Endothelial cell (in vitro differentiated cells): ENCODE measurements at regions not wholly inside any gene's neighbourhood (a gene's known extent, or its start where the extent isn't known, plus 50 kb on each side); places are given as distances from the start of the nearest gene placed in this dataset.

ENCODE experiments used
- DNase-seq: peaks from one replicate; pipeline ENCODE4 v3.0.0; 2021; ENCODE audit warnings: low spot score
- H3K27ac Mint-ChIP-seq: one replicate; pipeline ENCODE4 v1.8.0; 2021; ENCODE audit warnings: mixed read lengths, inconsistent platforms; ENCODE audit not compliant: unreplicated experiment
- H3K27me3 Mint-ChIP-seq: one replicate; pipeline ENCODE4 v1.8.0; 2021; ENCODE audit warnings: mild to moderate bottlenecking, moderate library complexity, mixed read lengths, inconsistent platforms; ENCODE audit not compliant: unreplicated experiment
- H3K36me3 Mint-ChIP-seq: one replicate; pipeline ENCODE4 v1.8.0; 2021; ENCODE audit warnings: mild to moderate bottlenecking, low read depth, mixed read lengths, inconsistent platforms; ENCODE audit not compliant: unreplicated experiment
- H3K4me1 Mint-ChIP-seq: one replicate; pipeline ENCODE4 v1.8.0; 2021; ENCODE audit warnings: mild to moderate bottlenecking, mixed read lengths, inconsistent platforms; ENCODE audit not compliant: unreplicated experiment
- H3K4me3 Mint-ChIP-seq: one replicate; pipeline ENCODE4 v1.8.0; 2021; ENCODE audit warnings: mild to moderate bottlenecking, mixed read lengths, inconsistent platforms; ENCODE audit not compliant: unreplicated experiment
- H3K9me3 Mint-ChIP-seq: one replicate; pipeline ENCODE4 v1.8.0; 2021; ENCODE audit warnings: mixed read lengths, inconsistent platforms; ENCODE audit not compliant: unreplicated experiment
- TF ChIP-seq, protein P1 (sequence below): fragments of 200-600 bp; sonication (generic); IDR thresholded peaks from one replicate; pipeline ENCODE4 v1.5.0; 2021; ENCODE audit warnings: antibody characterized with exemption; ENCODE audit not compliant: unreplicated experiment

GRCh38 chr1:199123615-199124014 lies 484.8 kb downstream of the PTPRC start:
- H3K27me3 Mint-ChIP-seq: no peaks in the 10 kb centered on the region
- TF ChIP-seq, protein P1, sequence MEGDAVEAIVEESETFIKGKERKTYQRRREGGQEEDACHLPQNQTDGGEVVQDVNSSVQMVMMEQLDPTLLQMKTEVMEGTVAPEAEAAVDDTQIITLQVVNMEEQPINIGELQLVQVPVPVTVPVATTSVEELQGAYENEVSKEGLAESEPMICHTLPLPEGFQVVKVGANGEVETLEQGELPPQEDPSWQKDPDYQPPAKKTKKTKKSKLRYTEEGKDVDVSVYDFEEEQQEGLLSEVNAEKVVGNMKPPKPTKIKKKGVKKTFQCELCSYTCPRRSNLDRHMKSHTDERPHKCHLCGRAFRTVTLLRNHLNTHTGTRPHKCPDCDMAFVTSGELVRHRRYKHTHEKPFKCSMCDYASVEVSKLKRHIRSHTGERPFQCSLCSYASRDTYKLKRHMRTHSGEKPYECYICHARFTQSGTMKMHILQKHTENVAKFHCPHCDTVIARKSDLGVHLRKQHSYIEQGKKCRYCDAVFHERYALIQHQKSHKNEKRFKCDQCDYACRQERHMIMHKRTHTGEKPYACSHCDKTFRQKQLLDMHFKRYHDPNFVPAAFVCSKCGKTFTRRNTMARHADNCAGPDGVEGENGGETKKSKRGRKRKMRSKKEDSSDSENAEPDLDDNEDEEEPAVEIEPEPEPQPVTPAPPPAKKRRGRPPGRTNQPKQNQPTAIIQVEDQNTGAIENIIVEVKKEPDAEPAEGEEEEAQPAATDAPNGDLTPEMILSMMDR: no peak
- H3K9me3 Mint-ChIP-seq: no peaks in the 10 kb centered on the region
- H3K36me3 Mint-ChIP-seq: no peaks in the 10 kb centered on the region
- no peak overlapping the region for H3K4me3 Mint-ChIP-seq
- DNase-seq: no peak
- no peak overlapping the region for H3K27ac Mint-ChIP-seq
- no peaks in the 10 kb centered on the region for H3K4me1 Mint-ChIP-seq

GRCh38 chr1:199124351-199124750 lies 485.5 kb downstream of the PTPRC start:
- TF ChIP-seq, protein P1: no peak
- H3K4me1 Mint-ChIP-seq: no peaks in the 10 kb centered on the region
- no peak for DNase-seq
- no peaks in the 10 kb centered on the region for H3K36me3 Mint-ChIP-seq
- H3K27ac Mint-ChIP-seq: no peak overlapping the region
- H3K4me3 Mint-ChIP-seq: no peak overlapping the region
- H3K9me3 Mint-ChIP-seq: no peaks in the 10 kb centered on the region
- no peaks in the 10 kb centered on the region for H3K27me3 Mint-ChIP-seq

GRCh38 chr1:199129247-199129646 lies 490.4 kb downstream of the PTPRC start:
- H3K4me3 Mint-ChIP-seq: no peak overlapping the region
- H3K36me3 Mint-ChIP-seq: no peaks in the 10 kb centered on the region
- DNase-seq: no peak
- TF ChIP-seq, protein P1: no peak
- H3K4me1 Mint-ChIP-seq: no peaks in the 10 kb centered on the region
- no peaks in the 10 kb centered on the region for H3K27me3 Mint-ChIP-seq
- H3K9me3 Mint-ChIP-seq: no peaks in the 10 kb centered on the region
- no peak overlapping the region for H3K27ac Mint-ChIP-seq

DNA sequence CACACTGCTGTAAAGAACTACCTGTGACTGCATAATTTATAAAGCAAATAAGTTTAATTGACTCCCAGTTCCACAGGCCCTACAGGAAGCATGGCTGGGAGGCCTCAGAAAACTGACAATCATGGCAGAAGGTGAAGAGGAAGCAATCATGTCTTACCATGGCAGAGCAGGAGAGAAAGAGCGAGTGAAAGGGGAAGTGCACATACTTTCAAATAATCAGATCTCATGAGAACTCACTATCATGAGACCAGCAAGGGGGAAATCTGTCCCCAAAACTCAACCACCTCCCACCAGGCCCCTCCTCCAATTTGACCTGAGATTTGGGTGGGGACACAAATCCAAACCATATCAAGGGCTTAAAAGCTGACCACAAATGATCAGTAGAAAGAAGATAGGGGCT lies 493.2 kb downstream of the PTPRC start:
- Mint-ChIP-seq H3K4me3 (no peak overlapping the region), H3K36me3 (no peaks in the 10 kb centered on the region), H3K27me3 (no peaks in the 10 kb centered on the region), H3K9me3 (no peaks in the 10 kb centered on the region), H3K27ac (no peak overlapping the region), H3K4me1 (no peaks in the 10 kb centered on the region)
- no peak for DNase-seq
- TF ChIP-seq, protein P1: no peak

DNA sequence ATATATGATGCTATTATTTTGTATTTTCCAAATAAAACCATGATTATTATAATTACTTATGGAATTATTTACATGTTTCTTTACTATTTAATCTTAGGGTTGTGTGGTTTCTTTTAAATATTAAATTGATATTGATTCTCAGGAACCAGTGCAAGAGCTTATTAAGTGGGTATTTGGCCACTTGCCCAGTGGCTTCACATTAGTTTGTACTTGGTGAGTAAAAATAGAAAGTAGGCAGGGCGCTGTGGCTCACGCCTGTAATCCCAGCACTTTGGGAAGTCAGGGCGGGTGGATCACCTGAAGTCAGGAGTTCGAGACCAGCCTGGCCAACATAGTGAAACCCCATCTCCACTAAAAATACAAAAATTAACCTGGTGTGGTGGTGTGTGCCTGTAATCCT lies 497.1 kb downstream of the PTPRC start:
- Mint-ChIP-seq H3K4me3 (no peak overlapping the region), H3K27ac (no peak overlapping the region), H3K9me3 (no peaks in the 10 kb centered on the region), H3K36me3 (no peaks in the 10 kb centered on the region), H3K4me1 (no peaks in the 10 kb centered on the region), H3K27me3 (no peaks in the 10 kb centered on the region)
- DNase-seq: no peak
- TF ChIP-seq, protein P1: no peak
